Endothelial cell (in vitro differentiated cells): ENCODE measurements at regions not wholly inside any gene's neighbourhood (a gene's known extent, or its start where the extent isn't known, plus 50 kb on each side); places are given as distances from the start of the nearest gene placed in this dataset.

ENCODE experiments used
- DNase-seq: peaks from one replicate; pipeline ENCODE4 v3.0.0; 2021; ENCODE audit warnings: low spot score
- H3K27ac Mint-ChIP-seq: one replicate; pipeline ENCODE4 v1.8.0; 2021; ENCODE audit warnings: mixed read lengths, inconsistent platforms; ENCODE audit not compliant: unreplicated experiment
- H3K27me3 Mint-ChIP-seq: one replicate; pipeline ENCODE4 v1.8.0; 2021; ENCODE audit warnings: mild to moderate bottlenecking, moderate library complexity, mixed read lengths, inconsistent platforms; ENCODE audit not compliant: unreplicated experiment
- H3K36me3 Mint-ChIP-seq: one replicate; pipeline ENCODE4 v1.8.0; 2021; ENCODE audit warnings: mild to moderate bottlenecking, low read depth, mixed read lengths, inconsistent platforms; ENCODE audit not compliant: unreplicated experiment
- H3K4me1 Mint-ChIP-seq: one replicate; pipeline ENCODE4 v1.8.0; 2021; ENCODE audit warnings: mild to moderate bottlenecking, mixed read lengths, inconsistent platforms; ENCODE audit not compliant: unreplicated experiment
- H3K4me3 Mint-ChIP-seq: one replicate; pipeline ENCODE4 v1.8.0; 2021; ENCODE audit warnings: mild to moderate bottlenecking, mixed read lengths, inconsistent platforms; ENCODE audit not compliant: unreplicated experiment
- H3K9me3 Mint-ChIP-seq: one replicate; pipeline ENCODE4 v1.8.0; 2021; ENCODE audit warnings: mixed read lengths, inconsistent platforms; ENCODE audit not compliant: unreplicated experiment
- CTCF ChIP-seq: fragments of 200-600 bp; sonication (generic); IDR thresholded peaks from one replicate; pipeline ENCODE4 v1.5.0; 2021; ENCODE audit warnings: antibody characterized with exemption; ENCODE audit not compliant: unreplicated experiment

GRCh38 chr2:71894261-71894660 is 253.4 kb downstream of the CYP26B1 start:
- DNase-seq, result no peak
- Mint-ChIP-seq H3K4me3 (no peak overlapping the region), H3K27me3 (peaks cover 2% of the 10 kb centered on the region), H3K27ac (no peak overlapping the region), H3K36me3 (peaks cover 4% of the 10 kb centered on the region), H3K9me3 (no peaks in the 10 kb centered on the region), H3K4me1 (peaks cover 4% of the 10 kb centered on the region)
- no peak for TF ChIP-seq CTCF

GRCh38 chr2:71893646-71894045 is 254.0 kb downstream of the CYP26B1 start:
- TF ChIP-seq CTCF, result no peak

GRCh38 chr2:71892896-71893295 is 254.8 kb downstream of the CYP26B1 start:
- Mint-ChIP-seq H3K4me3 (no peak overlapping the region), H3K36me3 (peaks cover 4% of the 10 kb centered on the region), H3K27me3 (no peaks in the 10 kb centered on the region), H3K9me3 (no peaks in the 10 kb centered on the region), H3K27ac (no peak overlapping the region), H3K4me1 (peaks cover 4% of the 10 kb centered on the region)
- DNase-seq, result no peak
- TF ChIP-seq CTCF, result no peak

More at GRCh38 chr2:71893646-71894045, 254.0 kb downstream of the CYP26B1 start:
- Mint-ChIP-seq H3K9me3 (no peaks in the 10 kb centered on the region), H3K36me3 (peaks cover 4% of the 10 kb centered on the region), H3K4me1 (peaks cover 4% of the 10 kb centered on the region), H3K27me3 (peaks cover 2% of the 10 kb centered on the region), H3K27ac (no peak overlapping the region), H3K4me3 (no peak overlapping the region)
- no peak for DNase-seq

- peaks cover 4% of the 10 kb centered on the region for H3K36me3 Mint-ChIP-seq
- H3K27me3 Mint-ChIP-seq, result no peaks in the 10 kb centered on the region
- H3K4me1 Mint-ChIP-seq, result peaks cover 4% of the 10 kb centered on the region
- DNase-seq, result no peak
- H3K9me3 Mint-ChIP-seq, result no peaks in the 10 kb centered on the region
- no peak overlapping the region for H3K27ac Mint-ChIP-seq
- TF ChIP-seq CTCF, result no peak
- H3K4me3 Mint-ChIP-seq, result no peak overlapping the region
These were observed 255.3 kb downstream of the CYP26B1 start for GRCh38 chr2:71892423-71892730.

- Mint-ChIP-seq H3K9me3 (no peaks in the 10 kb centered on the region), H3K4me3 (peak overlapping the region; percentile 13), H3K27ac (no peak overlapping the region), H3K36me3 (peaks cover 4% of the 10 kb centered on the region), H3K4me1 (peaks cover 4% of the 10 kb centered on the region), H3K27me3 (no peaks in the 10 kb centered on the region)
- DNase-seq, result no peak
- TF ChIP-seq CTCF, result no peak
These were observed 255.8 kb downstream of the CYP26B1 start for GRCh38 chr2:71891719-71892422.
